HG03039 (cell line): ENCODE measurements at regions not wholly inside any gene's neighbourhood (a gene's known extent, or its start where the extent isn't known, plus 50 kb on each side); places are given as distances from the start of the nearest gene placed in this dataset.

Experiments used
- ATAC-seq: cut with Tn5 transposase; IDR thresholded peaks from one replicate; pipeline ENCODE4 v1.9.1; 2021; ENCODE audit warnings: mild to moderate bottlenecking, moderate library complexity; ENCODE audit not compliant: unreplicated experiment

- ATAC-seq: no peak
Observed at GRCh38 chr1:118366286-118366685, 181.3 kb upstream of the SPAG17 start.

- ATAC-seq: no peak
Observed at GRCh38 chr1:118364882-118365281, 179.9 kb upstream of the SPAG17 start.

- no peak for ATAC-seq
Observed at GRCh38 chr1:118363396-118363795, 178.4 kb upstream of the SPAG17 start.

- ATAC-seq: no peak
Observed at GRCh38 chr1:118360817-118361216, 175.8 kb upstream of the SPAG17 start.

GRCh38 chr1:118346936-118347335 lies 161.9 kb upstream of the SPAG17 start:
- no peak for ATAC-seq

DNA sequence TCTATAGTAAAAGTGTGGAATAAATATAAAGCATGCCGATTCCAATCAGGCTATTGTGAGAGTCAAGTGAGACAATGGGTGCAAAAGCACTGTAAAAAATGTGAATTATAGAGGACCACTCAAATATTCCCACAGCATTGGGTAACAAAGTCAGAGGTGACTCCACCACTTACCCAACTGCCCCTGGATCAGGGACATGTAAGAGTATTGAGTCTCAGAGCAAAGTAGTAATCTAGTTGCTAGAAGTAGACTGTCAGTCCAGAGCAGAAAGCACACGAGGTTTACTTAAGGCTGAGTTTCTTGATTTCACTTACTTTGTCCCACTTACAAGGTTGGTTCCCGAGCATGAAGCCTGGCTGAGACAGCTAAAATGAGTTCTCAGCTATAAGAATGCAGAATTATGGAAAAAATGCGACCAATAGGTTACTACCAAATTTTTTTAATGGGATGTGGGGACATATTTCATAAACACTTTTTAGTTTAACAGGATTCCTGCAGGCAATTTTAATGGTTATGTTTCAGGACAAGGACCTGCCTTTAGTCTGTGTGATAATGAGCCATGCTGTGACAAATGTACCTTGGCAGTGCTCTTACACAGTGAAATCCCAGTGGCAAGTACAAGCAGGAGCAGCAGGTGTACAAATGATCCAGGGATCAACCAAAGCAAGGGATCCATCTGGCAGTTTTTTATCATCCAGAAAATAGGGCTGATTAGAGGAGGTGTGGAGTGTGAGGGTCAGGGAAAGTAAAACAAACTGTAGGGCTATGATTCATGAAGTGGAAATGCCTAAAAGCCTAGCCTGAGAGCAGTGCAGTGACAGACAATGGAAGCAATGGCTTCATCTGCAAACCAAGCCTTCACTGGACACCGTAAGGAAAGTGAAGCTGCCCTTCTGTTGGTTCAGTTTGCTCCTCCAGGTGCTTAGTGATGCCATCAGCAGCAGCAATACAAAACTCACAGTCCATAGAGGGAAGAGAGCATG lies 156.2 kb upstream of the SPAG17 start:
- no peak for ATAC-seq

DNA sequence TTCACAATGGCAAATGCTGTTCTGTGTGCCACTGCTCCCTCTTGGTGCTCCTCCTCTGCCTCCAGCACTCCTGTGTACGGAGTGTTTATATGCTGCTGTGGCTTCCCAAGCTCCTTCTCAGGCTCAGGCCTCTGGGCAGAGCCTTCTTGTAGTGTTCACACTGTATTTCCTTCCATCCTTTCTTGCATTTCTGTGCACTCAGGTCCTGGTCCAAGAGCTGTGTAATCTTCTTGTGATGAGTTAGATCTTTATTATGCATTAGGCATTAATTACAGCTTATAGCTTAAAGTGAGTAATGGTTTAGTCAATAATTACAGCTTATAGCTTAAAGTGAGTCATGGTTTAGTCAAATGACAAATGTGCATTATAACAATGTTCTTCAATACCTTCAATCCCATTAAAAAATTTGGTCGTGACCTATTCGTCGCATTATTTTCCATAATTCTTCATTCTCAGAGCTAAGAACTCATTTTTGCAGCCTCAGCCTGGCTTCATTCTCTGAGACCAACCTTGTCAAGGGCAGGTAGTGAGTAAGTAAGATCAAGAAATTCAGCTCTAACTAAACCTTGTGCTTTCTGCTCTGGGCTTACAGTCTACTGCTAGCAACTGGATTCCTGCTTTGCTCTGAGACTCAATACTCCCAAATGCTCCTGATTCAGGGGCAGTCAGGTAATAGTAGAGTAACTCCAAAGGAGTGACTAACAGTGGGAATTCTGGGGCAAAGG lies 154.5 kb upstream of the SPAG17 start:
- no peak for ATAC-seq

DNA sequence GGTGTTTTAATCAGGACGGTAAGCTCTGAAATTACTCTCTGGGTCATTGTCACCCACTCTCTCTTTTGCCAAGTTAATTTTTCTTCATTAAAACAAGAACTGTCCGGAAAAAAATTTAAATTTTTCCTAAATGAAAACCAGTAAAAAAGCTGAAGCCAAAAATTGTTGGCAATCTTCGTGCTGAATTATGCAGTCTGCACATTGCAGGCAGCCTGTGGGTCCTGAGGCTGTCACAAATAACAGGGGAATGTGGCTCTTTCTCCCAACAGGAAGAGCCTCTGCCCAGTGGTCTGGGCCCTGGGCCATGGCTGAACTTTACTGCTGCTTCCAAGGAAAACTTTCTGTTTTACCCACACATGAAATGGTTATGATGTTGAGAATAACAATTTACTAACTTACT lies 153.9 kb upstream of the SPAG17 start:
- ATAC-seq: no peak

GRCh38 chr1:118337346-118337745 lies 152.3 kb upstream of the SPAG17 start:
- no peak for ATAC-seq

- peak; percentile 97 for ATAC-seq
Observed at GRCh38 chr1:118335331-118335732, 150.3 kb upstream of the SPAG17 start.

DNA sequence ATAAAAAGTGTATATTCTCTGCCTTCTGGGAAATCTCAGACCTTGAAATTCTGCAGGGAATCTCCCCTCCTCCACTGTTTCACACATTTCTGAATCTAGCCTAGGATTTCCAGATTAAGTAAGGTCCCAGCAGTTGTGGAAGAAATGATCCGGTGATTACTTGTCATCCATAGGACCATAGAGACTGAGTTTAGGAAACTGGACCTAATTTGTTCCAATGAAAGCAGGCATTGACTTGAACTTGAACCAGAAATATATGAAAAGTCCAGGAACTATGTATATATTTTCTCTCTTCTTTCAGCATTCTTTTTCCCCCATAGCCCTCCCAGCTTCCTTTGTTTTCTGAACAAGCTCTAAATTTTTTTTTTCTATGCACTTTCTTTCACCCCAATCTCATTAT lies 149.5 kb upstream of the SPAG17 start:
- no peak for ATAC-seq

- ATAC-seq: no peak
Observed at GRCh38 chr1:118333601-118334210, 148.7 kb upstream of the SPAG17 start.

DNA sequence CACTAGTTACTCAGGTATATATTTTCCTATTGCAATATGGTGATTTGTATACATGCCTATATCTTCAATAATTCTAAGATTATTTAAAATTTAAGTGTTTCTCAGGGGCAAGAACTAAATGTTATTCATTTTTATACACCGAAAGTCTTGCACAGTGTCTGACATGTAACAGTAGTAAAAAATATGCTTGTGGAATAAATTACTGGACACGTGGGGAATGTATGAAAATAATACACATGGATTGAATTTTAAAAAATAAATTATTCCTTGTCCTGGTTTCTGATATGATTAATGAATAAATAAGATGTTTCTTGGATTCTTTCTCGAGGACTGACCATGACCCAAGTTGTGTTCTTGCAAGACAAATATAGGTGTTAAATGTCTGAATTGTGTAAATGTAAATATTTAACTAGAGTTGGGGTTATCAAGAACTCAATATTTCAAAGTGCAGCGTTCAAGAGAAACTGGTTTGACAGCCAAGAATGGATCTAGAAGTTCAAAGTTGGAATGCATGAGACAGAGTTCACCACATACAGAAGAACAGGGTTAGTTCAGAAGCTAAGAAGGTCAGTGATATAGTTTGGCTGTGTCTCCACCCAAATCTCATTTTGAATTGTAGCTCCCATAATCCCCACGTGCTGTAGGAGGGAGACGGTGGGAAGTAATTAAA lies 142.1 kb upstream of the SPAG17 start:
- ATAC-seq: no peak

DNA sequence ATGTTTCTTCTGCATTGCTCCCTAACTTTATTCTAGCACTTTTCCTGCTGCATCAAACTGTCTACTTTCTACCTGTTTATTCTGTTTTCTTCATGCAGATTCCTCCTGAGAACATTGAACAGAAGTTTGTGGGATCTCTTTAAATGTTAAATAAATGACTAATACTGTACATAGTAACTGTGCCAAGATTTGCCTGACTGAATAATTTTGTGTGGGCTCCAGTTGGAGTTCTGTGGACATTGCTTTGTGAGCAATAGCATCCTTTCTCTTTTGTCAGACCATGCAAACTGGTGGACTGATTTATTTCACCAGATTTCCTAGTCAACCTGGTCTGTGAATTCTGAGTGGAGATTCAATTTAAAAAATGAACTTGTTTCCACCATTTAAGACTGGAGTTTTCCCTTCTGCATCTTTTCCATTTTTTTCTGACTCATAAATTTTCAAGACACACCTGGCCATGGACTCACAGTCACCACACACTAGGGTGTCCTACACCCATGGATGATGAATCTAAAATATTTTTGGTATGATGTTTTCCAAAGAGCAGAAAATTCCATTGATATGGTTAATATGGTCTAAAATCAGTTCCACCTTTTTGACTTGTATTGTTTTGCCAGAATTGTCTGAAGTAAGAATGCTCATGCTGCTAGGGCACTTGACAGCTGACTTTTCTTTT lies 140.7 kb upstream of the SPAG17 start:
- ATAC-seq: no peak

GRCh38 chr1:118323246-118323645 lies 138.2 kb upstream of the SPAG17 start:
- no peak for ATAC-seq

DNA sequence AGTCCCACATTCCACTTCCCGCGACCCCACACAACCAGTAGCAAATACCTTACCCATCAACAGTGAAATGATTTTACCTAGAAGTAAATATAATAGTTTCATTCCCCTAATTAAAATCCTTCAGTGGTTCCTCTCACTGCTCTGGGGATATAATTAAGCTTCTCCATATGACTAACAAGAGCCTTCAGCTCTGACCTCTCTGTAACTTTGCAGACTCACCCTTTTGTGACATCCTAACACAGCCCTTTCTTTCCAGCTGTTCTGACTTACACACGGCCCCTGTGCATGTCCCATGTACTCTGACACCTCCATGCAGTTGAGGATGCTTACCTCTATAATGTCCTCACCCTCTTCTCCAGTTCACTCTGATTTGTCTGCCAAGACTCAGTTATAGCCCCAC lies 137.3 kb upstream of the SPAG17 start:
- ATAC-seq: no peak

- no peak for ATAC-seq
Observed at GRCh38 chr1:118321840-118322239, 136.8 kb upstream of the SPAG17 start.

DNA sequence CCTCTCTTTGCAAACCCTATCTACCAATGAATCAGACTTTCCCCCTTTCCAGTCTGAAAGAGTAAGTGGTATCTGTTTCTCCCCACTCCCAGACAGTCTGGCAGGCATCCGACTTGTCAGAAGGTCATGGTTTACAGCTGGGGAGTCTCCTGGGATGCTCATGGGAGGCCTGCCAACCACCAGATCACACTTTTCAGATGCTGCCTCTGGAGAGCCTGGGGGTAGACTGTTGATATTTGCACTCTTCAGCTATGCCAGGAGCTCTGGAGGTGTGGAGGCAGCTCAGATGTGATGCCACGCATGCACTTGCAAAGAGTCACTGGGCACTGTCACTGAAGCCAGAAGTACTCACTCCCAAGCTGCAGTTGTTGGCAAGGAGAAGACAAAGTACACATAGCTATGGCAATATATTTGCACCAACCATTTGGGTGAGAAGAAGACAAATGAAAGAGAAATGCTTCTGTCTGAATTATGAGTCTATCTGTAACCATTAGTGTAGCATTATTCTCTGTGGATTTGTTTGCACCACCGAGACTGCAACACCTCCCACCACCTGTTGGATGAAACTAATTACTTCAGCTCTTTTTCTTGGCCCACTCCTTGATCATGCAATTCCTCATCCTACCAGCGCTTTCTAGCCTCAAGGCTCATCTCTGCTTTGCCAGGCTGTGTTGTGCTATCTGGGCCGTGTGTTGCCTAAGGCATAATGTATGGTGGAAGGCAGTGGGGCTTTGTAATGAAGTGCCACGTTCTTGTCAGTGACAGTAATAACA lies 133.0 kb upstream of the SPAG17 start:
- no peak for ATAC-seq

- ATAC-seq: no peak
Observed at GRCh38 chr1:118306851-118307250, 121.8 kb upstream of the SPAG17 start.
